ENCODE measurements at regions not wholly inside any gene's neighbourhood (a gene's known extent, or its start where the extent isn't known, plus 50 kb on each side); places are given as distances from the start of the nearest gene placed in this dataset.

DNA sequence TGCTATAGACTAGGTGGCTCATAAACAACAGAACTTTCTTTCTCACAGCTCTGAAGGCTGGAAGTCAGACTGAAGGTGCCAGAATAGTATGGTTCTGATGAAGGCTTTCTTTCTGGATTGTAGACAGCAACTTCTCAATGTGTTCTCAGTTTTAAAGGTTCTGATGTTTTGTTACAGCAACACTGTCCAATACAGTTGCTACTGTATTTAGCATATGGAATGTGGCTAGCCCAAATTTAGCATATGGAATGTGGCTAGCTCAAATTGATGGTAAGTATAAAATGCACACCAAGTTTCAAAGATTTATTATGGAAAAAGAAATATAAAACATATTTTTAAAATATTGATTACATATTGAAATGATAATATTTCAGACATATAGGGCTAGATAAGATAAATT lies 145.3 kb downstream of the MBL2 start:
- H3K4me3 ChIP-seq (ENCODE audit: control insufficient read depth, low read depth, low read length) = no peak overlapping the region
- TF ChIP-seq, protein P1, sequence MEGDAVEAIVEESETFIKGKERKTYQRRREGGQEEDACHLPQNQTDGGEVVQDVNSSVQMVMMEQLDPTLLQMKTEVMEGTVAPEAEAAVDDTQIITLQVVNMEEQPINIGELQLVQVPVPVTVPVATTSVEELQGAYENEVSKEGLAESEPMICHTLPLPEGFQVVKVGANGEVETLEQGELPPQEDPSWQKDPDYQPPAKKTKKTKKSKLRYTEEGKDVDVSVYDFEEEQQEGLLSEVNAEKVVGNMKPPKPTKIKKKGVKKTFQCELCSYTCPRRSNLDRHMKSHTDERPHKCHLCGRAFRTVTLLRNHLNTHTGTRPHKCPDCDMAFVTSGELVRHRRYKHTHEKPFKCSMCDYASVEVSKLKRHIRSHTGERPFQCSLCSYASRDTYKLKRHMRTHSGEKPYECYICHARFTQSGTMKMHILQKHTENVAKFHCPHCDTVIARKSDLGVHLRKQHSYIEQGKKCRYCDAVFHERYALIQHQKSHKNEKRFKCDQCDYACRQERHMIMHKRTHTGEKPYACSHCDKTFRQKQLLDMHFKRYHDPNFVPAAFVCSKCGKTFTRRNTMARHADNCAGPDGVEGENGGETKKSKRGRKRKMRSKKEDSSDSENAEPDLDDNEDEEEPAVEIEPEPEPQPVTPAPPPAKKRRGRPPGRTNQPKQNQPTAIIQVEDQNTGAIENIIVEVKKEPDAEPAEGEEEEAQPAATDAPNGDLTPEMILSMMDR (IDR thresholded peaks at IDR 0.05; ENCODE audit: control insufficient read depth, insufficient read depth, low read depth, low read length, missing control alignments) = no peak
- no peak for DNase-seq (ENCODE audit: low read depth)

DNA sequence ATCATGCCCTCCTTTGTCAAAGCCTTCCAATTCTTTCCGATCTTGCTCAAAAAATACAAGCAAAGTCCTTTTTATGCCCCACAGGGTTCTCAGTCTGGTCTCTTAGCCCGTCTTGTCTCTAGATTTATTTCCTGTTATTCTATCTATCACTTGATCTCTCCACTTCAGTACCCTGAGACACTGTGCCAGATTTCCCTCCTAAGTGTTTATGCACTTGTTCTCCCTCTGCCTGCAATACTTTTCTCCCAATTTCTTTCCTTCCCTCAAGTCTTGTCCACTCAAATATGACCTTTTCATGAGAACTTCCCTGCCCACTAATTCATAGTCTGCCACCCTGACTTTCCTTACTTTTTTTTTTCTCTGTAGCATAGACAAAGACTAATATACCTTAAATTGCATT lies 141.4 kb downstream of the MBL2 start:
- TF ChIP-seq, protein P1 (IDR thresholded peaks at IDR 0.05; ENCODE audit: control insufficient read depth, insufficient read depth, low read depth, low read length, missing control alignments) = no peak
- H3K4me3 ChIP-seq (ENCODE audit: control insufficient read depth, low read depth, low read length) = no peak overlapping the region
- no peak for DNase-seq (ENCODE audit: low read depth)

DNA sequence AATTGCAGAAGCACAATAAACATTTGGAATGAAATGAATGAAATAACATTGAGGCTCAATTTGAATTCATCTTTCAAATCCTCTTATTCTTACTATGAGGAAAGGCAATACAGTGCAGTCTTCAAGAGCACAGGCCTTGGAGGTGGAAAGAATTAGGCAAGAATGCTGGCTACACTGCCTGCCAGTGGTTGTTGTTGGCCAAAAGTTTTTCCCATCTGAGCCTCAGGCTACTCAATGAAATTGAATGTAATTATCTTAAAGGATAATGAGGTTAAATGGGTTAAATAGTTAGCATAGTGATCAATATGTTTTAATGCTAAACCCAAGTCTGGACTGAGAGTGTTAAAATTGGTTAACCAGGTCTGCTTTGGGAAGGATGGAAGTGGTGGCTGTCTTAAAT lies 140.9 kb downstream of the MBL2 start:
- no peak overlapping the region for H3K4me3 ChIP-seq (ENCODE audit: control insufficient read depth, low read depth, low read length)
- TF ChIP-seq, protein P1 (IDR thresholded peaks at IDR 0.05; ENCODE audit: control insufficient read depth, insufficient read depth, low read depth, low read length, missing control alignments) = no peak
- no peak for DNase-seq (ENCODE audit: low read depth)

DNA sequence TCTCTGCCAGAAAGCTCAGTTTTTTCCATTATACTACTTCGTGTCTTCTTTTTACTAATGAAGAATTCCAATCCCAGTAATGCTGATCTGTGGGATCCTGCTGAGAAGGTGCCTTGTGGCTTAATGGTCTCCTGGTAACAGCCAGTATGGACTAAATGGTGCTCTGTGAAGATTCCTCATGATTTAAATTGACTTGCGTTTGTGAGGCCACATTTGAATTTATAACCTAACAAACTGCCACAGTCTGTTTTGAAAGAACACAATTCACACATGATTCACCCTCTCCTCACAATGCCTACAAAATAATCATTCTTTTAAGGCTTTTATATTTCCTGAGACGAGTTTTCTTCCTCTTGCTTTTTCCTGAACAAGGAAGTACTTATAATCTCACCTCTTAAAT lies 140.0 kb downstream of the MBL2 start:
- no peak for DNase-seq (ENCODE audit: low read depth)

DNA sequence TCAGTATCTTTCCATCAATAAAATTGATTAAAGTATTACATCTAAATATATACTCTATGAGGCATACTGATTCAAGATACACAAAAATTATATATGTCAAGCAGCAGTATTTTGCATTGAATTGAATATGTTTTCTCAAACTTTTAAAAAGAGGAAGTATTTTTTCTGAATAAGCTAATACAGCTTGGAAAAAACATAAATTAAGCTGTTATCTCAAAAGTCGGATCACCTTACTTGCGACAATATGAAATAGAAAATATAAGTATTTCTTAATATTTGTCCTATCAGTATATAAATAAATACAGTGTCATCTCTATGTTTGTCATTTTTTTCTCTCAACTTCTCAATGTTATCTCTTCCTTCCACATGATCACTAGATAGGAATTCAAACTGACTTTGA lies 139.3 kb downstream of the MBL2 start:
- TF ChIP-seq, protein P1 (IDR thresholded peaks at IDR 0.05; ENCODE audit: control insufficient read depth, insufficient read depth, low read depth, low read length, missing control alignments) = no peak
- DNase-seq (ENCODE audit: low read depth) = no peak

More for the DNA sequence above, 140.0 kb downstream of the MBL2 start:
- TF ChIP-seq, protein P1 (IDR thresholded peaks at IDR 0.05; ENCODE audit: control insufficient read depth, insufficient read depth, low read depth, low read length, missing control alignments) = no peak
- H3K4me3 ChIP-seq (ENCODE audit: control insufficient read depth, low read depth, low read length) = no peak overlapping the region

DNA sequence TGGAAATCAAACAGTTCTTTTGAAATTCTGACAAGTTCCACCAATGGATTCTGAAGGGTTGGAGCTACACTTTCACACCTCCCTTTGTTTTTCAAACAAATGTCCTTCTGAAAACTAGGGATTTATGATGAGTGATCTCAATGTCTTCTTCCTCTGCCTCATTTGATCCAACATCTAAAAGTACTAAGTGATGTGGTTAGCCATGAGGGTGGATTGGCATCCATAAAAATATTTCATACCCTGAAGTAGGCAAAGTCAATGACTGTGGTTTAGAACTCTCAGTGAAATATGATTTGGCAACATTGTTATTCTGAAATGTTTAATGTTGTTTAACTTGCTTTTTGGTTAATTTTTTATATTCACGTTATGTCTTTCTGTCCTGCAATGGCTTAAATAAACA lies 136.9 kb downstream of the MBL2 start:
- TF ChIP-seq, protein P1 (IDR thresholded peaks at IDR 0.05; ENCODE audit: control insufficient read depth, insufficient read depth, low read depth, low read length, missing control alignments) = no peak
- no peak overlapping the region for H3K4me3 ChIP-seq (ENCODE audit: control insufficient read depth, low read depth, low read length)
- DNase-seq (ENCODE audit: low read depth) = no peak

More for the DNA sequence above, 139.3 kb downstream of the MBL2 start:
- H3K4me3 ChIP-seq (ENCODE audit: control insufficient read depth, low read depth, low read length) = no peak overlapping the region

DNA sequence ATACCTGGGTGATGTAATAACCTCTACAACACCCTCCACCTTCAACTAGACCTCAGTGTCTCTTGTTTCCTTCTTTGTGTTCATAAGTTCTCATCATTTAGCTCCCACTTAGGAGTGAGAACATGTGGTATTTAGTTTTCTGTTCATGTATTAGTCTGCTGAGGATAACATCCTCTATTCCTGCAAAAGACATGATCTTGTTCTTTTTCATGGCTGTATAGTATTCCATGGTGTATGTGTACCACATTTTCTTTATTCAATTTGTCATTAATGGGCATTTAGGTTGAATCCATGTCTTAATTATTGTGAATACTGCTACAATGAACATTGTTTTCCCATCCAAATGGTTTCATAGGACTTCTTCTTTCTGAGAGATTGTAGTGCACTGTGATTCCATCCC lies 135.7 kb downstream of the MBL2 start:
- no peak for DNase-seq (ENCODE audit: low read depth)
- TF ChIP-seq, protein P1 (IDR thresholded peaks at IDR 0.05; ENCODE audit: control insufficient read depth, insufficient read depth, low read depth, low read length, missing control alignments) = no peak
- H3K4me3 ChIP-seq (ENCODE audit: control insufficient read depth, low read depth, low read length) = no peak overlapping the region
